ENCODE measurements at regions not wholly inside any gene's neighbourhood (a gene's known extent, or its start where the extent isn't known, plus 50 kb on each side); places are given as distances from the start of the nearest gene placed in this dataset.

- in situ Hi-C loops (cut with MboI; ENCODE audit: low pct_unique_long_range_greater_than_20kb, low sequenced_read_pairs, unreplicated experiment): no loop called here
- no peak for DNase-seq (ENCODE audit: low spot score)
- TF ChIP-seq, protein P1, sequence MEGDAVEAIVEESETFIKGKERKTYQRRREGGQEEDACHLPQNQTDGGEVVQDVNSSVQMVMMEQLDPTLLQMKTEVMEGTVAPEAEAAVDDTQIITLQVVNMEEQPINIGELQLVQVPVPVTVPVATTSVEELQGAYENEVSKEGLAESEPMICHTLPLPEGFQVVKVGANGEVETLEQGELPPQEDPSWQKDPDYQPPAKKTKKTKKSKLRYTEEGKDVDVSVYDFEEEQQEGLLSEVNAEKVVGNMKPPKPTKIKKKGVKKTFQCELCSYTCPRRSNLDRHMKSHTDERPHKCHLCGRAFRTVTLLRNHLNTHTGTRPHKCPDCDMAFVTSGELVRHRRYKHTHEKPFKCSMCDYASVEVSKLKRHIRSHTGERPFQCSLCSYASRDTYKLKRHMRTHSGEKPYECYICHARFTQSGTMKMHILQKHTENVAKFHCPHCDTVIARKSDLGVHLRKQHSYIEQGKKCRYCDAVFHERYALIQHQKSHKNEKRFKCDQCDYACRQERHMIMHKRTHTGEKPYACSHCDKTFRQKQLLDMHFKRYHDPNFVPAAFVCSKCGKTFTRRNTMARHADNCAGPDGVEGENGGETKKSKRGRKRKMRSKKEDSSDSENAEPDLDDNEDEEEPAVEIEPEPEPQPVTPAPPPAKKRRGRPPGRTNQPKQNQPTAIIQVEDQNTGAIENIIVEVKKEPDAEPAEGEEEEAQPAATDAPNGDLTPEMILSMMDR (IDR thresholded peaks at IDR 0.05; ENCODE audit: extremely low read depth, insufficient read depth, missing control alignments): no peak
Measured at GRCh38 chr16:74166456-74166855, 130.2 kb upstream of the PSMD7 start.

GRCh38 chr16:74165566-74166080 lies 131.0 kb upstream of the PSMD7 start:
- TF ChIP-seq, protein P1 (IDR thresholded peaks at IDR 0.05; ENCODE audit: extremely low read depth, insufficient read depth, missing control alignments): no peak
- in situ Hi-C loops (cut with MboI; ENCODE audit: low pct_unique_long_range_greater_than_20kb, low sequenced_read_pairs, unreplicated experiment): no loop called here
- DNase-seq (ENCODE audit: low spot score): no peak

DNA sequence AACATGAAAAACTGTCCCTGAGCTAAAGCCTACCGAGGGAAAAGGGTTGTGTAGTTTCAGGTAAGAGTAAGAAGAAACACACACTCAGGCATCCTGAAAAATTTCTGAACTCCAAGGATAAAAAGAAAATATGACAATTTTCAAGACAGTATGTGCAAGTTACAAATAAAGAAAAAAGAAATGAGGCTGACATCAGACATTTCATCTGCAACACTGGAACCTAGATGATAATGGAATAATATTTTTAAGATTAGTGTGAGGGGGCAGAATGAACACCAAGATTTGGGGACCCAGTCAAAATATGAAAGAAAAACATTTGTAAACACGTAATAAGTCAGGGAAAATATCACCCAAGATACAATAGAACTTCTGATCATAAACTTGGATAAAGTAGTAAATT lies 135.9 kb upstream of the PSMD7 start:
- no peak for DNase-seq (ENCODE audit: low spot score)
- in situ Hi-C loops (cut with MboI; ENCODE audit: low pct_unique_long_range_greater_than_20kb, low sequenced_read_pairs, unreplicated experiment): no loop called here
- TF ChIP-seq, protein P1 (IDR thresholded peaks at IDR 0.05; ENCODE audit: extremely low read depth, insufficient read depth, missing control alignments): no peak

DNA sequence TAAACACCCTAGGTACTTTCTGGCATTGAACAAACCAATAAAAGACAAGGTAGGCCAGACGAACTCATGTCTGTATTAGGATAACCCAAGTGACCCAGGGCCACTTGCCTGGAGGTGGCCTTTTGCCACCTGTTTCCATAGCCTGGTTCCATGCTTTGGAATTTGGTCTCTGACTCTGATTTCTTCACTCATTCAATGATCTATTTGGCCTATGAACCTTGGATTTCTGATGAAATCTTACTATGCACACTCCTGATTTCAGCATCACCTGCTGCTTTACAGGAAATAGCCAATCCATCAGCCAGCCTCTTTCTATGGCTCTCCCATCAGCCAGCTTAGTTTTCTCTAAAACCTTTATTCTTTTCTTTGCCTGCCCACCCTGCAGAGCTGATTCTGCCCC lies 142.8 kb upstream of the PSMD7 start:
- in situ Hi-C loops (cut with MboI; ENCODE audit: low pct_unique_long_range_greater_than_20kb, low sequenced_read_pairs, unreplicated experiment): no loop called here
- no peak for DNase-seq (ENCODE audit: low spot score)
- TF ChIP-seq, protein P1 (IDR thresholded peaks at IDR 0.05; ENCODE audit: extremely low read depth, insufficient read depth, missing control alignments): no peak

- TF ChIP-seq, protein P1 (IDR thresholded peaks at IDR 0.05; ENCODE audit: extremely low read depth, insufficient read depth, missing control alignments): no peak
Measured at GRCh38 chr16:74146643-74147042, 150.0 kb upstream of the PSMD7 start.

GRCh38 chr16:74143171-74143570 lies 153.4 kb upstream of the PSMD7 start:
- DNase-seq (ENCODE audit: low spot score): no peak
- TF ChIP-seq, protein P1 (IDR thresholded peaks at IDR 0.05; ENCODE audit: extremely low read depth, insufficient read depth, missing control alignments): no peak
- in situ Hi-C loops (cut with MboI; ENCODE audit: low pct_unique_long_range_greater_than_20kb, low sequenced_read_pairs, unreplicated experiment): no loop called here

More at GRCh38 chr16:74146643-74147042, 150.0 kb upstream of the PSMD7 start:
- no peak for DNase-seq (ENCODE audit: low spot score)
- in situ Hi-C loops (cut with MboI; ENCODE audit: low pct_unique_long_range_greater_than_20kb, low sequenced_read_pairs, unreplicated experiment): no loop called here

DNA sequence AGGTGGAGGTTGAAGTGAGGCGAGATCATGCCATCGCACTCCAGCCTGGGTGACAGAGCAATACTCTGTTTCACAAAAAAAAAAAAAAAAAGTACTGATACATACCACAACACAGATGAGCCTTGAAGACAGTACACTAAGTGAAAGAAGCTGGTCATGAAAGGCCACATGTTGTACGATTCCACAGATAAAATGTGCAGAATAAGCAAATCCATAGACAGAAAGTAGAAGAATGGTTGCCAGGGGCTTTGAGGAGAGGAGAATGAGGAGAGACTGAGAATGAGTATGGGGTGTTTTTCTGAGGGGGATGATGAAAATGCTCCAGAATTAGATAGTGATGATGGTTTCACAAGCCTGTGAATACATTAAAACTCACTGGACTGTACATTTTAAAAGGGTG lies 155.6 kb upstream of the PSMD7 start:
- in situ Hi-C loops (cut with MboI; ENCODE audit: low pct_unique_long_range_greater_than_20kb, low sequenced_read_pairs, unreplicated experiment): no loop called here
- TF ChIP-seq, protein P1 (IDR thresholded peaks at IDR 0.05; ENCODE audit: extremely low read depth, insufficient read depth, missing control alignments): no peak
- no peak for DNase-seq (ENCODE audit: low spot score)

All from GM13977 (cell line).